ENCODE measurements at regions not wholly inside any gene's neighbourhood (a gene's known extent, or its start where the extent isn't known, plus 50 kb on each side); places are given as distances from the start of the nearest gene placed in this dataset.

DNA sequence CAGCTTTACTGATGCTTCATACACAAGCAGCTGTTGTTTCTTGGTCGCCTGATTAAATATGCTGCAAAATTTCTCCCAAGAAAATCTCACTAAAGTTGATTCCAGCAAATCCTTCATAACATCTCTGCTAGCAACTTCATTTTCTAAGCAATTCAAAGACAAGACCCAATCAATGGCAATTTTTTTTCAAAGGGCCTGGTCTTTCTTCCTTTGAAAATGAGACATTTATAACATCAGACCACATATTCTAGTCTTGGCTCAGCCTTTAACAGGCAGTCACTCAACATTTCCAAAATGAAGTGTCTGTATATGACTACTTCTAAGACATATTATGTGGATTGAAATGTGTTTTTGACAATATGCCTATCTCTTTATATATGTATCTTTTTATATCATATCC, 702.6 kb downstream of the KCNA4 start:
- Histone ChIP-seq H3K9me2 (replicated peaks; ENCODE audit: control insufficient read depth, low read length) (no peaks in the 10 kb centered on the region), H3F3A (ENCODE audit: control insufficient read depth, insufficient read depth) (no peaks in the 10 kb centered on the region), H3K4me1 (ENCODE audit: control insufficient read depth, low read length) (no peaks in the 10 kb centered on the region), H3K79me2 (ENCODE audit: control insufficient read depth, low read length) (no peaks in the 10 kb centered on the region), H3K9me3 (ENCODE audit: control insufficient read depth, insufficient read depth, low read length) (no peaks in the 10 kb centered on the region), H3K27ac (ENCODE audit: low read depth, low read length) (no peak overlapping the region), H3K27me3 (ENCODE audit: control insufficient read depth, low read length) (no peaks in the 10 kb centered on the region), H3K4me3 (ENCODE audit: low read length) (no peak overlapping the region), H3K4me2 (ENCODE audit: low read length) (no peak overlapping the region), H4K20me1 (ENCODE audit: control insufficient read depth, insufficient read depth, low read depth, low read length) (no peaks in the 10 kb centered on the region), H3K36me3 (ENCODE audit: control insufficient read depth, low read length) (no peaks in the 10 kb centered on the region)
- TF ChIP-seq, protein P1, sequence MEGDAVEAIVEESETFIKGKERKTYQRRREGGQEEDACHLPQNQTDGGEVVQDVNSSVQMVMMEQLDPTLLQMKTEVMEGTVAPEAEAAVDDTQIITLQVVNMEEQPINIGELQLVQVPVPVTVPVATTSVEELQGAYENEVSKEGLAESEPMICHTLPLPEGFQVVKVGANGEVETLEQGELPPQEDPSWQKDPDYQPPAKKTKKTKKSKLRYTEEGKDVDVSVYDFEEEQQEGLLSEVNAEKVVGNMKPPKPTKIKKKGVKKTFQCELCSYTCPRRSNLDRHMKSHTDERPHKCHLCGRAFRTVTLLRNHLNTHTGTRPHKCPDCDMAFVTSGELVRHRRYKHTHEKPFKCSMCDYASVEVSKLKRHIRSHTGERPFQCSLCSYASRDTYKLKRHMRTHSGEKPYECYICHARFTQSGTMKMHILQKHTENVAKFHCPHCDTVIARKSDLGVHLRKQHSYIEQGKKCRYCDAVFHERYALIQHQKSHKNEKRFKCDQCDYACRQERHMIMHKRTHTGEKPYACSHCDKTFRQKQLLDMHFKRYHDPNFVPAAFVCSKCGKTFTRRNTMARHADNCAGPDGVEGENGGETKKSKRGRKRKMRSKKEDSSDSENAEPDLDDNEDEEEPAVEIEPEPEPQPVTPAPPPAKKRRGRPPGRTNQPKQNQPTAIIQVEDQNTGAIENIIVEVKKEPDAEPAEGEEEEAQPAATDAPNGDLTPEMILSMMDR (IDR thresholded peaks at IDR 0.05; ENCODE audit: low read depth, low read length, poor library complexity, severe bottlenecking), result no peak
- TF ChIP-seq EZH2phosphoT487 (IDR thresholded peaks at IDR 0.05; ENCODE audit: borderline replicate concordance, low read length), result no peak

DNA sequence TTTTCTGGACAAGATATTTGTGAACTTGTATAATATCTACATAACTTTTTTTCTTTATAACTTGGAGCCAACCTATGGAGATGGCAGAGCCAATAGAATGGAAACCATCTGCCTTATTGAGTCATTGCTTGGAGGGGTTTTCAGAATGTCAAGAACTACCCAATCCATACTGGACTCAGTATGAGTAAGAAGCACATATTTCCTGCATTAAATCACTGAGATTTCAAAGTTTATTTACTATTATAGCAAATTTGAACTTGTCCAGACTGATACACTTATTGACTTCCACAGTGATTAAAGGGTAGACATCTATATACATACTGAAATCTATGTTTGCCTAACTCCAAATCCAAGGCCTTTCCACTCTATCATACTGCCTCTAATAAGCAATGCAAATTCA, 704.0 kb downstream of the KCNA4 start:
- TF ChIP-seq, protein P1 (IDR thresholded peaks at IDR 0.05; ENCODE audit: low read depth, low read length, poor library complexity, severe bottlenecking), result no peak
- no peak for TF ChIP-seq EZH2phosphoT487 (IDR thresholded peaks at IDR 0.05; ENCODE audit: borderline replicate concordance, low read length)
- Histone ChIP-seq H3K9me2 (replicated peaks; ENCODE audit: control insufficient read depth, low read length) (no peaks in the 10 kb centered on the region), H3K9me3 (ENCODE audit: control insufficient read depth, insufficient read depth, low read length) (no peaks in the 10 kb centered on the region), H3K4me1 (ENCODE audit: control insufficient read depth, low read length) (no peaks in the 10 kb centered on the region), H3K36me3 (ENCODE audit: control insufficient read depth, low read length) (no peaks in the 10 kb centered on the region), H3K4me2 (ENCODE audit: low read length) (no peak overlapping the region), H4K20me1 (ENCODE audit: control insufficient read depth, insufficient read depth, low read depth, low read length) (no peaks in the 10 kb centered on the region), H3F3A (ENCODE audit: control insufficient read depth, insufficient read depth) (no peaks in the 10 kb centered on the region), H3K27ac (ENCODE audit: low read depth, low read length) (no peak overlapping the region), H3K4me3 (ENCODE audit: low read length) (no peak overlapping the region), H3K79me2 (ENCODE audit: control insufficient read depth, low read length) (no peaks in the 10 kb centered on the region), H3K27me3 (ENCODE audit: control insufficient read depth, low read length) (no peaks in the 10 kb centered on the region)

DNA sequence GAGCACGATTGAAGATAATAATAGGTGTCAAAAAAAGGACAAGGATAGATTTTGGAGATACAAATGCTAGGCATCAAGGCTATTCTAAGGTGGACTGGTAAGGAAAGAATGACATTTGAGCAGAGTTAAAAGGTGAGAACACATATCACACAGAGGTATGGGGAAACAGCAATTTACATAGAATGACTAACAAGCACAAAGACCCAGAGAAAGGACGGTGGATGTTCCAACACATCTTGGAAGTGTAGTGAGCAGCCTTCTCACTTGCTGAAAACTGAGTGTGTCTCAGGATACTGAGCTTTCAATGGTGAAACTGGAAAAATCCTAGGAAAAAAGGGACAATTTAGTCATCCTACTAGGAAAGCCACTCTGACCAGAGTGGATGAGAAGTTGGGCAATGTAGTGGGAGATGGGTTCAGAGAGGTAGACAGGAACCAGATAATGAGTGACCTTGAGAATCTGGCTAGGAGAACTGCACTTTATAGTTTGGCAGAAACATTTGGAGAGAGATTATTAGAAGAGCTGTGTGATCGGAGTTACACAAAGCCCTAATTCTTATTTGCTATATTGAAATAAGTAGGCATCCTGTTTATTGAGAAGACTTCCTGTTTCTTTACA, 706.0 kb downstream of the KCNA4 start:
- Histone ChIP-seq H3K4me2 (ENCODE audit: low read length) (no peak overlapping the region), H3K27ac (ENCODE audit: low read depth, low read length) (no peak overlapping the region), H3K4me3 (ENCODE audit: low read length) (no peak overlapping the region), H3K9me3 (ENCODE audit: control insufficient read depth, insufficient read depth, low read length) (no peaks in the 10 kb centered on the region), H3F3A (ENCODE audit: control insufficient read depth, insufficient read depth) (no peaks in the 10 kb centered on the region), H3K79me2 (ENCODE audit: control insufficient read depth, low read length) (no peaks in the 10 kb centered on the region), H4K20me1 (ENCODE audit: control insufficient read depth, insufficient read depth, low read depth, low read length) (no peaks in the 10 kb centered on the region), H3K27me3 (ENCODE audit: control insufficient read depth, low read length) (no peaks in the 10 kb centered on the region), H3K9me2 (replicated peaks; ENCODE audit: control insufficient read depth, low read length) (no peaks in the 10 kb centered on the region), H3K4me1 (ENCODE audit: control insufficient read depth, low read length) (no peaks in the 10 kb centered on the region), H3K36me3 (ENCODE audit: control insufficient read depth, low read length) (no peaks in the 10 kb centered on the region)
- TF ChIP-seq EZH2phosphoT487 (IDR thresholded peaks at IDR 0.05; ENCODE audit: borderline replicate concordance, low read length), result no peak
- TF ChIP-seq, protein P1 (IDR thresholded peaks at IDR 0.05; ENCODE audit: low read depth, low read length, poor library complexity, severe bottlenecking), result no peak

Measured in DOHH2 (cell line).